DMS 273 (cell line): ENCODE measurements at regions not wholly inside any gene's neighbourhood (a gene's known extent, or its start where the extent isn't known, plus 50 kb on each side); places are given as distances from the start of the nearest gene placed in this dataset.
"Not testable (repeated sequence)": the region's sequence is repeated elsewhere in the genome, so short reads cannot be mapped to it uniquely, and the experiment has no call there.

ENCODE experiments used
- DNase-seq: peaks from one replicate; lab custom pipeline; 2025; ENCODE audit not compliant: unreplicated experiment; lab: John Stamatoyannopoulos, UW

- DNase-seq: no peak
These were observed 91.9 kb upstream of the BCL2L14 start for GRCh38 chr12:11978726-11979384.

DNA sequence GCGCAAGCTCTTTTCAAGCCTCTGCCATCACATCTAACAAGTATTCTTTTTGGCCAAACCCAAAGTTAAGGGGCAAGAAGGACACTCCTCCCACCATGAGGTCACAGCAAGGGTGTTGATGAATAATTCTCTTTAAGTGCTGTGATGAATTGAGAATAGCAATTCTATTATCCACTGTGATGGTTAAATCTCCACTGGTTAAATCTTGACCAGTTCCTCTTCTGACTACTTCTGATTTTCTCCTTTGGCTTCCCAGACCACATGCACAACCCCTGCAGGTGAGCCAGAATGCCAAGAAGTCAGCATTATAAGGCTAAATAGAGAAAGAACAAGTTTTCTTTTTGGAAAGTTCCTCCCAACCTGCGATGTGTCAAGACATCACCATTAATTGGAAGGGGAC lies 90.6 kb upstream of the BCL2L14 start:
- no peak for DNase-seq

GRCh38 chr12:11981121-11981733 lies 89.5 kb upstream of the BCL2L14 start:
- no peak for DNase-seq

DNA sequence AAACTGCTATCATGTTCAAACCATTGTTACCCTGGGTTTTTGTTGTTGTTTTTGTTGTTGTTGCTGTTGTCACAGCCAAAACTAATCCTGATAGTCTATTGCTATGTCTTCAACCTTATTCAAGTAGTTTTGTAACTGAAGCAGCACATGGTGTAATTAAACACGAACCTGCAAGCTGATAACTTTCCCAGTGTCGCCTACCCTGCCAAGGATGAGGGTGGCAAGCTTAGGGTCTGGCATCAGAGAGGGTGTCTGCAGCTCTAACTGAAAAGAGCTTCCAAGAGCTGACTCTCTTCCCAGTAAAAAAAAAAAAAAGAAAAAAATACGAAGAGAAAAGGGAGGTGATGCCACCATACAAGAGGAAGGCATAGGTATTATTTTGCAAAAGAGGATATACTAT lies 86.3 kb upstream of the BCL2L14 start:
- no peak for DNase-seq

DNA sequence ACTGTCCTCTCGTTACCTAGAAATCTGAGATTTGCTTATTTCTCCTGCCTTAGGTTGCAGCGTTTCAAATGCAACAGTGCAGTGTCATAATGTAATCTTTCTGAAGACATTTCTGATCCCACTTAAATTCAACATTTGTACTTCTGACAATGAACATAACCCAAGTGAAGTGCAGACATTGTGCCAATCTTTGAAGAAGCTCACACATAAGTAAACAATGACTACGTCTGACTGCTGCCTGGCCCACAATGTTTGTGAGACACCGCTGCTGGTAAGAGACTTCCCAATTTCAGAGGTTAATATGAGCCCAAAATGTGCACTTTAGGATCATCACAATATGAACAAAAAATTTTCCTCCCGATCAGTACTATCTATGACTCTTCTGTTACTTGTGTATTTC lies 84.6 kb upstream of the BCL2L14 start:
- no peak for DNase-seq

DNA sequence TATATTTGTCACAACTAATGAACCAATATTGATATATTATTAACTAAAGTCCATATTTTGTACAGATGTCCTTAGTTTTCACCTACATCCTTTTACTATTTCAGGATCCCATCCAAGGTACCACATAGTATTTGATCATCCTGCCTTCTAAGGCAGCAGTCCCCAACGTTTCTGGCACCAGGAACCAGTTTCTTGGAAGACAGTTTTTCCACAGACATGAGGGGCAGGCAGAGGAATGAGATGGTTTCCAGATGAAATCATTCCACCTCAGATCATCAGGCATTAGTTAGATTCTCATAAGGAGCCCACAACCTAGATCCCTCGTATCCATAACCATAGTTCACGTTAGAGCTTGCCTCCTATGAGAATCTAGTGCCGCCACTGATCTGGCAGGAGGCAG lies 82.8 kb upstream of the BCL2L14 start:
- DNase-seq: no peak

DNA sequence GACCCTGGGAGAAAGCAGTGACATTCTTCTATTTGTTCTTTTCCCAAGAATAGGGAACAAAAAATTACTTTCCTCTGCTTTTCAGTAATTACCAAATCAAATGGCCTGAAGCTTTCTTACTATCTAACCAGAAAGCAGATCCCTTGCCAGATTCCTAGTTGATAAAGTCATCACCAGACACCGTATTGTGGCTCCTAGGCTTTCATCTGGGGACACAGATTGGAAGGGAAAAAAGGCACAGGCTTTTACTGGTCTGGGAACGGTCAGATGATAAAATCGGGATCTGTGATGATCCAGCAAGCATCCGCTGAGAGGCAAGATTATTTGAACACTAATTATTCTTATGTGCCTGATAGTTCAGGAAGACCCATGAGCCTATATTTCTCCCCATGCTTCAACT lies 79.1 kb upstream of the BCL2L14 start:
- peak; percentile 41 for DNase-seq

GRCh38 chr12:11992515-11992914 lies 78.2 kb upstream of the BCL2L14 start:
- no peak for DNase-seq

GRCh38 chr12:11998307-11998943 lies 72.3 kb upstream of the BCL2L14 start:
- DNase-seq: not testable (repeated sequence)

- no peak for DNase-seq
These were observed 71.8 kb upstream of the BCL2L14 start for GRCh38 chr12:11998944-11999315.

GRCh38 chr12:12003609-12004008 lies 67.1 kb upstream of the BCL2L14 start:
- no peak for DNase-seq

GRCh38 chr12:12004524-12004923 lies 66.2 kb upstream of the BCL2L14 start:
- peak; percentile 22 for DNase-seq

DNA sequence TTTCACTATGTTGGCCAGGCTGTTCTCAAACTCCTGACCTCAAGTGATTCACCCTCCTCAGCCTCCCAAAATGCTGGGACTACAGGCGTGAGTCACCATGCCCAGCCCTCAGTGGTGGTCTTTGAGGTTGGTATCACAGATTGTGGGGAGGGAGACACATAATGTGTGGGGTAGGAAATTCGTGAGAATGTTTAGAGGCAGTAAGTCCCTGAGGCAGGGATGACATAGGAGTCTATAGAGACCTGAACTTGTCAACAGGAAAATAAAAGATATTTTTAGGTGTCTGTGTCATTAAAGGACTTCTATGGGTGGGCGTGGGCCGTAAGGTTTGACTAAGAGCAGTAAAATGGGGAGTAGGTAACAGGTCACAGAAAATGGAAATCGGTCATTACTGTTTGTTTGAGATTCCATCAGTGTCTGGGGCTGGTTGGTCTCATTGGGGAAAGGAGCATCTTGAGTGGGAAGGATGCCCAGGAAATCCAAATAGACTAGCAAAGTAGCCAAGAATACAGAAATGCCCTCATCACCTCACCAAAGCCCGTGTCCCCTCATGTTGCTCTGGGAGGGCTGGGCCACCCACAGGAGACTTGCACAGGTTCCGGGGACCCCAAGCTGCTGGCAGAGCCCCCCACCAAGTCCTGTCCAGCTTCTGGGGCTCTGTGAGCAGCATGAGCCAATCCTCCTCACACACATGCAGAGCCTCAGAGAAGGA lies 63.6 kb upstream of the BCL2L14 start:
- DNase-seq: no peak

GRCh38 chr12:12007713-12008231 lies 63.0 kb upstream of the BCL2L14 start:
- DNase-seq: no peak

- peak; percentile 2 for DNase-seq
These were observed 62.4 kb upstream of the BCL2L14 start for GRCh38 chr12:12008232-12008850.

DNA sequence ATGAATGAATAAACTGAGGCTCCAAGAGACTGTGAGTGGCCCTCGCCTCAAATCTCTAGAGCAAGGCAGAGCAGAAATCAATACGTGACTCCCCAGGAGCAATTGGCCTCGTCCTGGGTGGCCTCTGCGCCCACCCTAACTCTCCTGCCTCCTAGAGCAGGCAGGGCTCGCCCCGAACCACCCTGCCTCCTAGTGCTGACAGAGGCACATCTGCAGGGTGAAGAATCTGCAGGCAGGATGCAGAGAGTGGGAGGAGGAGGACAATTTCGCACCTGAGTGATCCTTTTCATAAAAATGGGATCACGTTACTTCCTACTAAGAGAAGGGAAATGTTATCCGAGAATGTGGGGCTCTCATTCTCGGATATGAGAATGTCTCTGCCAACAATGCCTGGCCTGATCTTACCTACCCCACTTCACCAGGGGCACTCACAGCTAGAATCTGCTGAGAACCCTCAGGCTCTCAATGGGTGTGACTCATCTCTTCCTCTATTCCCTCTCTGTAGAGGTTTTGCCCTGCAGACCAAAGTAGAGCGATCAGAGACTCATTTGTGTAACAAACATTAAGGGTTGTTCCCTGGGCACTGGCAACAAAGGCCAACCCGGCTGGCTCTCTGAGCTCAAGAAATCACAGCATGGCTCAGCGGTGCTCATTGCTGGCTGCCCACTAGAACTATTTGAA lies 61.7 kb upstream of the BCL2L14 start:
- peak; percentile 26 for DNase-seq

- not testable (repeated sequence) for DNase-seq
These were observed 60.9 kb upstream of the BCL2L14 start for GRCh38 chr12:12009749-12010276.

- no peak for DNase-seq
These were observed 60.3 kb upstream of the BCL2L14 start for GRCh38 chr12:12010277-12011039.

DNA sequence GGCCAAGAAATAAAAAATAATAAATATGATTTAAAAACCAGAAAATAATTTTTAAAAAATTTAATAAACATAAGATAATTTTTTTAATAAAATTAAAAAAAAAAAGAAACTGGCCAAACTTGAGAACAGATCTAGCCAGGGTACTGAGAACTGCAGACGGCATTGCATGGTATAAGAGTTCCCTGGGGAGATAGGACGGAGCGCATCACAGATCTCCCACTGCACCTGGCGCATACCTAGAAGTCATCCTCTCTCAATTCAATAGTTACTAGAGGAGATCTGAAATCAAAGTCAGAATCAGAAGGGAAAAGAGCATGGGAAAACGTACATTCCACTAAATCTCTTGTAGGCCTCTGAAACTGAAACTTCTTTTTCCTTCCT lies 58.9 kb upstream of the BCL2L14 start:
- no peak for DNase-seq
